B cell (primary cell): ENCODE measurements at regions not wholly inside any gene's neighbourhood (a gene's known extent, or its start where the extent isn't known, plus 50 kb on each side); places are given as distances from the start of the nearest gene placed in this dataset.

ENCODE experiments used
- ATAC-seq: fragments of 200-7000 bp; cut with Tn5 transposase; one replicate; pipeline ENCODE4 v1.10.0; 2021; ENCODE audit warnings: low read depth, mild to moderate bottlenecking, moderate number of reproducible peaks, moderate library complexity
- CTCF ChIA-PET: fragments of 350-600 bp; sonication (Branson Sonifier 250); formaldehyde crosslinking; loops from one replicate; lab custom pipeline; 2021; ENCODE audit warnings: antibody characterized with exemption, inconsistent platforms; lab: Charles Lee
- POLR2A ChIA-PET: fragments of 350-600 bp; sonication (Branson Sonifier 250); formaldehyde crosslinking; loops from one replicate; lab custom pipeline; 2021; ENCODE audit warnings: antibody characterized with exemption; lab: Charles Lee
- DNase-seq: peaks from one replicate; pipeline ENCODE4 v3.0.0; 2013
- H2AFZ ChIP-seq: 2 replicates; pipeline ENCODE4 v1.6.1; 2012; ENCODE audit warnings: mild to moderate bottlenecking, low read depth, low read length; ENCODE audit not compliant: insufficient read depth, poor library complexity, severe bottlenecking
- H3K27ac ChIP-seq, 2 donors: 1 replicate in 1 of 2; 2 replicates in 1 of 2; pipeline ENCODE4 v1.5.1; 2012 to 2013; ENCODE audit warnings: low read length in 2 of 2, mild to moderate bottlenecking in 2 of 2, moderate library complexity in 1 of 2
- H3K27me3 ChIP-seq, 4 experiments: fragments of 200-600 bp in 1 of 4; sonication (generic) in 1 of 4; replicated peaks in 1 of 4; 1 replicate in 2 of 4; 2 replicates in 2 of 4; pipeline versions ENCODE4 v1.6.1 to v1.7.0; 2013 to 2016; ENCODE audit warnings: low read length in 3 of 4, mild to moderate bottlenecking in 2 of 4, mixed read lengths in 1 of 4, moderate library complexity in 1 of 4; ENCODE audit not compliant: insufficient read depth in 4 of 4, control insufficient read depth in 3 of 4; ENCODE audit errors: control extremely low read depth in 1 of 4
- H3K36me3 ChIP-seq, 2 experiments: replicated peaks in 1 of 2; 1 replicate in 1 of 2; 2 replicates in 1 of 2; pipeline versions ENCODE4 v1.6.1 to v1.7.1; 2013; ENCODE audit warnings: low read length in 1 of 2; ENCODE audit not compliant: insufficient read depth in 2 of 2, control insufficient read depth in 1 of 2; ENCODE audit errors: control extremely low read depth in 1 of 2, extremely low read depth in 1 of 2
- H3K4me1 ChIP-seq, 2 donors: fragments of 200-600 bp in 1 of 2; sonication (generic) in 1 of 2; 1 replicate in 1 of 2; 2 replicates in 1 of 2; pipeline versions ENCODE4 v1.5.1 to v1.6.1; 2013 to 2017; ENCODE audit warnings: low read length in 2 of 2; ENCODE audit not compliant: control insufficient read depth in 2 of 2, insufficient read depth in 2 of 2
- H3K4me2 ChIP-seq: replicated peaks from 2 replicates; pipeline ENCODE3; 2012; ENCODE audit warnings: mild to moderate bottlenecking, low read depth, low read length; ENCODE audit not compliant: poor library complexity, severe bottlenecking
- H3K4me3 ChIP-seq, 5 experiments: fragments of 200-600 bp in 1 of 5; sonication (generic) in 1 of 5; 1 replicate in 3 of 5; 2 replicates in 2 of 5; pipeline versions ENCODE4 v1.5.1 to v1.7.0; 2011 to 2016; ENCODE audit warnings: low read length in 4 of 5, mild to moderate bottlenecking in 4 of 5, low read depth in 2 of 5, control low read depth in 1 of 5, moderate library complexity in 1 of 5; ENCODE audit not compliant: insufficient read depth in 1 of 5; ENCODE audit errors: control extremely low read depth in 1 of 5, extremely low read depth in 1 of 5
- H3K79me2 ChIP-seq: fragments of 200-600 bp; sonication (generic); one replicate; pipeline ENCODE4 v1.6.0; 2016; ENCODE audit warnings: low read length; ENCODE audit not compliant: control insufficient read depth, insufficient read depth
- H3K9ac ChIP-seq: fragments of 200-600 bp; sonication (generic); 2 replicates; pipeline ENCODE4 v1.6.1; 2017; ENCODE audit warnings: mild to moderate bottlenecking, low read length, moderate library complexity
- H3K9me3 ChIP-seq, 3 donors: one replicate each; pipeline versions ENCODE4 v1.6.1 to v1.7.1; 2013; ENCODE audit warnings: low read length in 2 of 3; ENCODE audit not compliant: control insufficient read depth in 2 of 3, insufficient read depth in 1 of 3; ENCODE audit errors: control extremely low read depth in 1 of 3
- H4K20me1 ChIP-seq: 2 replicates; pipeline ENCODE4 v1.6.0; 2012; ENCODE audit warnings: mild to moderate bottlenecking, low read length; ENCODE audit not compliant: insufficient read depth, control insufficient read depth, poor library complexity, severe bottlenecking
- H3K27ac Mint-ChIP-seq: one replicate; pipeline ENCODE4 v1.8.0; 2021; ENCODE audit warnings: mixed read lengths
- H3K27me3 Mint-ChIP-seq: one replicate; pipeline ENCODE4 v1.8.0; 2021; ENCODE audit warnings: mixed read lengths
- H3K4me1 Mint-ChIP-seq: one replicate; pipeline ENCODE4 v1.8.0; 2021; ENCODE audit warnings: mixed read lengths
- H3K4me3 Mint-ChIP-seq: one replicate; pipeline ENCODE4 v1.8.0; 2021; ENCODE audit warnings: mixed read lengths
- H3K9me3 Mint-ChIP-seq: one replicate; pipeline ENCODE4 v1.8.0; 2022; ENCODE audit warnings: mixed read lengths; ENCODE audit not compliant: insufficient read depth
- EZH2 ChIP-seq: IDR thresholded peaks from 2 replicates; pipeline ENCODE4 v1.6.1; 2012; ENCODE audit warnings: borderline replicate concordance, low read depth, mild to moderate bottlenecking, moderate library complexity, low read length; ENCODE audit not compliant: insufficient read depth, poor library complexity, severe bottlenecking
- WGBS: methylation state at CpG from one replicate; pipeline ENCODE4 v1.1.5; 2013; ENCODE audit warnings: missing lambda C conversion rate; ENCODE audit not compliant: insufficient coverage; 5-methylcytosine and 5-hydroxymethylcytosine counted together
- intact Hi-C: fragments of 100-400 bp; cut with micrococcal nuclease; formaldehyde crosslinking; loops from one replicate; pipeline ENCODE4 v1.10.0; 2022
- TF ChIP-seq, protein P1 (sequence below): fragments of 200-600 bp; IDR thresholded peaks from one replicate; pipeline ENCODE4 v1.8.0; 2022; ENCODE audit warnings: antibody characterized with exemption, mild to moderate bottlenecking

DNA sequence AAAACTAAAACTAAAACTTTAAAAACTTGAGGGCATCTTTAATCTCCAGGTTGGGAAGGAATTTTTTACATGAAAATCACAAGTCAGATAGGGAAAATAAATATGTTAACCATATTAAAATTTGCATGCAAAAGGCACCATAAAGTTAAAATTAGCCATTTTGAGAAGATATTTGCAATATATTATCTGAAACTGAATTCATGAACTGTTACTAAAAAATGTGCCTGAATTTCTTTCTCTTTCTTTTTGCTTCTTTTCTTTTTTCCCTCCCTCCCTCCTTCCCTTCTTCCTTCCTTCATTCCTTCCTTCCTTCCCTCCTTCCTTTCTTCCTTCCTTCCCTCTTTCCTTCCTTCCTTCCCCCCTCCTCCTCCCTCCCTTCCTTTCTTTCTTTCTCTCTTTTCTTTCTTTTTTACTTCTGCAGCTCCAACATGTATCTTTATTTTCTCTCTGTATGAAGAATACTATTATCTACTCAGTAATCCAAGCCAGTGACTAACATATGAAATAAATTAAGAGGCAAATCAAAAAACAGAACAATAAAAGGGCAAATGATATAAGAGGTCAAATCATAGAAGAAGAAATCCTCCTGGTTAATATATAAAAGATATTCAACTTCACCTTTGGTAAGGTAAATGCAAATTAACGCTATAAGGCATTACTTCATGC is 146.0 kb downstream of the BRMS1L start:
- no peak for TF ChIP-seq EZH2
- TF ChIP-seq, protein P1, sequence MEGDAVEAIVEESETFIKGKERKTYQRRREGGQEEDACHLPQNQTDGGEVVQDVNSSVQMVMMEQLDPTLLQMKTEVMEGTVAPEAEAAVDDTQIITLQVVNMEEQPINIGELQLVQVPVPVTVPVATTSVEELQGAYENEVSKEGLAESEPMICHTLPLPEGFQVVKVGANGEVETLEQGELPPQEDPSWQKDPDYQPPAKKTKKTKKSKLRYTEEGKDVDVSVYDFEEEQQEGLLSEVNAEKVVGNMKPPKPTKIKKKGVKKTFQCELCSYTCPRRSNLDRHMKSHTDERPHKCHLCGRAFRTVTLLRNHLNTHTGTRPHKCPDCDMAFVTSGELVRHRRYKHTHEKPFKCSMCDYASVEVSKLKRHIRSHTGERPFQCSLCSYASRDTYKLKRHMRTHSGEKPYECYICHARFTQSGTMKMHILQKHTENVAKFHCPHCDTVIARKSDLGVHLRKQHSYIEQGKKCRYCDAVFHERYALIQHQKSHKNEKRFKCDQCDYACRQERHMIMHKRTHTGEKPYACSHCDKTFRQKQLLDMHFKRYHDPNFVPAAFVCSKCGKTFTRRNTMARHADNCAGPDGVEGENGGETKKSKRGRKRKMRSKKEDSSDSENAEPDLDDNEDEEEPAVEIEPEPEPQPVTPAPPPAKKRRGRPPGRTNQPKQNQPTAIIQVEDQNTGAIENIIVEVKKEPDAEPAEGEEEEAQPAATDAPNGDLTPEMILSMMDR: no peak
- Histone ChIP-seq H3K4me2 (no peak overlapping the region), H3K36me3 (no peaks in the 10 kb centered on the region), H3K9me3 (no peaks in the 10 kb centered on the region), H4K20me1 (no peaks in the 10 kb centered on the region), H3K27me3 (no peaks in the 10 kb centered on the region), H3K4me3 (no peak overlapping the region), H2AFZ (no peak overlapping the region), H3K27ac (no peak overlapping the region), H3K79me2 (no peaks in the 10 kb centered on the region), H3K9ac (no peak overlapping the region), H3K4me1 (no peaks in the 10 kb centered on the region)
- POLR2A ChIA-PET: no interaction called here
- ATAC-seq: no peak
- CTCF ChIA-PET: no interaction called here
- intact Hi-C loops: no loop called here
- Mint-ChIP-seq H3K4me1 (no peaks in the 10 kb centered on the region), H3K27me3 (peaks cover 5% of the 10 kb centered on the region), H3K4me3 (no peak overlapping the region), H3K27ac (no peak overlapping the region), H3K9me3 (no peaks in the 10 kb centered on the region)
- no CpG with 5 or more reads among the region's 1 CpG for WGBS
- no peak for DNase-seq

DNA sequence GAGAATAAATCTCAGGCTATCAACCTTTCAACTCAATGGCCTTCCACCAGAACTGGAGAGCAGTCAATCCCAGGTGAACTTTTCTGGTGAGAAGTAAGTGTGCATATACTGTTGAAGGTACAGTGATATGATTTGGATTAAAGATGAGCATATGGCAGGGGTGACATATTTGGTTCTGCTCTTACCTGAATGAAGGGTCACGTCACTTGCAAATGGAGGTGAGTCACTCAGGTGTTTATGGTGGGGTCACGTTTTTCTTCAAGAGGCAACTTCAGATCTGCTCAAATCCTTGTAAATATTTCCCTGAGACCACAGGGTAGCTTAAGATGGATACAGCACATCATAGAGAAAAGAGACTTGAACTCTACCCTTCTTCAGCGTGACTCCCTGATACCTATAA is 143.2 kb downstream of the BRMS1L start:
- Histone ChIP-seq H3K9ac (no peak overlapping the region), H2AFZ (no peak overlapping the region), H3K27ac (no peak overlapping the region), H3K4me3 (no peak overlapping the region), H3K79me2 (no peaks in the 10 kb centered on the region), H3K4me2 (no peak overlapping the region), H3K36me3 (no peaks in the 10 kb centered on the region), H3K4me1 (no peaks in the 10 kb centered on the region), H3K9me3 (no peaks in the 10 kb centered on the region), H4K20me1 (no peaks in the 10 kb centered on the region), H3K27me3 (no peaks in the 10 kb centered on the region)
- ChIA-PET POLR2A (no interaction called here), CTCF (no interaction called here)
- TF ChIP-seq, protein P1: no peak
- no peak for TF ChIP-seq EZH2
- Mint-ChIP-seq H3K4me1 (no peaks in the 10 kb centered on the region), H3K27me3 (peaks cover 5% of the 10 kb centered on the region), H3K4me3 (no peak overlapping the region), H3K9me3 (no peaks in the 10 kb centered on the region), H3K27ac (no peak overlapping the region)
- ATAC-seq (no peak), DNase-seq (no peak)
- WGBS: 86% methylated on average over 2 of the region's 3 CpGs
- intact Hi-C loops: no loop called here
